ENCODE measurements at regions not wholly inside any gene's neighbourhood (a gene's known extent, or its start where the extent isn't known, plus 50 kb on each side); places are given as distances from the start of the nearest gene placed in this dataset.
"Not testable (repeated sequence)": the region's sequence is repeated elsewhere in the genome, so short reads cannot be mapped to it uniquely, and the experiment has no call there.

DNA sequence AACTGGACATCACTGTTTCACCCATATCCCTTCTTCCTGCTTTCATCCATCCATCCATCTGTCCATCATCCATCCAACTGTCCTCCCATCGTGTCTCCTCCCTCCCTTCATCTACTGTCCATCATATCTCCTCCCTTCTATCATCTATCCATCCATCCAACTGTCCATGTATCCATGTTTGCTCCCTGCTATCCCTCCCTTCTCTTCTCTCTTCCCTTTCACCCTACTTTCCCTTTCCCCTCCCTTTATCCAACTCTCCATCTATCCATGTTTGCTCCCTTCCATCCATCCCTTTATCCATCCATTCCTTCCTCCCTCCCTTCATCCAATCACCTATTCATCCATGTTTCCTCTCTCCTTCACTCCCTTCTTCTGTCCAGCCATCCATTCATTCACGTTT is 92.6 kb upstream of the CTBP2 start:
- H3K4me3 ChIP-seq (ENCODE audit: control insufficient read depth, low read depth, low read length), result no peak overlapping the region
- DNase-seq (ENCODE audit: low read depth), result no peak
- TF ChIP-seq, protein P1, sequence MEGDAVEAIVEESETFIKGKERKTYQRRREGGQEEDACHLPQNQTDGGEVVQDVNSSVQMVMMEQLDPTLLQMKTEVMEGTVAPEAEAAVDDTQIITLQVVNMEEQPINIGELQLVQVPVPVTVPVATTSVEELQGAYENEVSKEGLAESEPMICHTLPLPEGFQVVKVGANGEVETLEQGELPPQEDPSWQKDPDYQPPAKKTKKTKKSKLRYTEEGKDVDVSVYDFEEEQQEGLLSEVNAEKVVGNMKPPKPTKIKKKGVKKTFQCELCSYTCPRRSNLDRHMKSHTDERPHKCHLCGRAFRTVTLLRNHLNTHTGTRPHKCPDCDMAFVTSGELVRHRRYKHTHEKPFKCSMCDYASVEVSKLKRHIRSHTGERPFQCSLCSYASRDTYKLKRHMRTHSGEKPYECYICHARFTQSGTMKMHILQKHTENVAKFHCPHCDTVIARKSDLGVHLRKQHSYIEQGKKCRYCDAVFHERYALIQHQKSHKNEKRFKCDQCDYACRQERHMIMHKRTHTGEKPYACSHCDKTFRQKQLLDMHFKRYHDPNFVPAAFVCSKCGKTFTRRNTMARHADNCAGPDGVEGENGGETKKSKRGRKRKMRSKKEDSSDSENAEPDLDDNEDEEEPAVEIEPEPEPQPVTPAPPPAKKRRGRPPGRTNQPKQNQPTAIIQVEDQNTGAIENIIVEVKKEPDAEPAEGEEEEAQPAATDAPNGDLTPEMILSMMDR (IDR thresholded peaks at IDR 0.05; ENCODE audit: control insufficient read depth, insufficient read depth, low read depth, low read length, missing control alignments), result no peak

DNA sequence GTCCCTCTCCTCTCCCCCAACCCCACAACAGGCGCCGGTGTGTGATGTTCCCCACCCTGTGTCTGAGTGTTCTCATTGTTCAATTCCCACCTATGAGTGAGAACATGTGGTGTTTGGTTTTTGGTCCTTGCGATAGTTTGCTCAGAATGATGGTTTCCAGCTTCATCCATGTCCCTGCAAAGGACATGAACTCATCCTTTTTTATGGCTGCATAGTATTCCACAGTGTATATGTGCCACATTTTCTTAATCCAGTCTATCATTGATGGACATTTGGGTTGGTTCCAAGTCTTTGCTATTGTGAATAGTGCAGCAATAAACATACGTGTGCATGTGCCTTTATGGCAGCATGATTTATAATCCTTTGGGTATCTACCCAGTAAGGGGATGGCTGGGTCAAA is 90.5 kb upstream of the CTBP2 start:
- not testable (repeated sequence) for DNase-seq (ENCODE audit: low read depth); H3K4me3 ChIP-seq (ENCODE audit: control insufficient read depth, low read depth, low read length)

DNA sequence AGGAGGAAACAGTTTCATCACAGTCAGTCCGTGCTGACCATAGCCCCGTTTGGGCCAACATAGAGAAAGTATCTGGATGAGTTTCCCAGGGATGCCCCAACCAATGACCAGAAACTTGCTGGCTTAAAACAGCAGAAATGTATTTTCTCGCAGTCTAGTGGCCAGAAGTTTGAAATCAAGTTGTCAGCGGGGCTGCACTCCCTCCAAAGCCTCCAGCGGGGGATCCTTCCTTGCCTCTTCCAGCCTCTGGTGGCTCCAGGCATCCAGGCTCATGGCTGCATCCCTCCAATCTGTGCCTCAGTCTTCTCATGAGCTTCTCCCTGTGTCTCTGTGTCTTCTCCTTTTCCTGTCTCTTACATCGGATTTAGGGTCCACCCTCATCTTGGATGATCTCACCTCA is 89.6 kb upstream of the CTBP2 start:
- H3K4me3 ChIP-seq (ENCODE audit: control insufficient read depth, low read depth, low read length), result no peak overlapping the region
- TF ChIP-seq, protein P1 (IDR thresholded peaks at IDR 0.05; ENCODE audit: control insufficient read depth, insufficient read depth, low read depth, low read length, missing control alignments), result no peak
- DNase-seq (ENCODE audit: low read depth), result no peak

DNA sequence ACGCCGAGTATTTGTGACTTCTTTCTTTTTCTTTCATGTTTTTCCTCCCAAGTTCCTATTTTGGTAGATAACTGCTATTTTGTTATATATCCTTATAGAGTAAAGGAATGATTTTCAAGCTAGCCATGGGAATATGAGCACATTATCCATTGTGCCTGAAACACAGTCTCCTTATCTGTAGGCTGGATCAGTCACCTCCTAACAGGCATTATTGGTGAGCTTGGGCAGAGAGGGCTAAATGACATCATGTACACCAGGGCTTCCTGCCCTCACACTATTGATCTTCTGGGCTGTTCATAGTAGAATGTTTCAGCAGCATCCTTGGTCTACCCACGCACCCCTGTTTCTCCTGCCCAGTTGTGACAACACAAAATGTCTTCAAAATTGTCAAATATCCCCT is 88.1 kb upstream of the CTBP2 start:
- no peak overlapping the region for H3K4me3 ChIP-seq (ENCODE audit: control insufficient read depth, low read depth, low read length)
- TF ChIP-seq, protein P1 (IDR thresholded peaks at IDR 0.05; ENCODE audit: control insufficient read depth, insufficient read depth, low read depth, low read length, missing control alignments), result no peak
- no peak for DNase-seq (ENCODE audit: low read depth)

DNA sequence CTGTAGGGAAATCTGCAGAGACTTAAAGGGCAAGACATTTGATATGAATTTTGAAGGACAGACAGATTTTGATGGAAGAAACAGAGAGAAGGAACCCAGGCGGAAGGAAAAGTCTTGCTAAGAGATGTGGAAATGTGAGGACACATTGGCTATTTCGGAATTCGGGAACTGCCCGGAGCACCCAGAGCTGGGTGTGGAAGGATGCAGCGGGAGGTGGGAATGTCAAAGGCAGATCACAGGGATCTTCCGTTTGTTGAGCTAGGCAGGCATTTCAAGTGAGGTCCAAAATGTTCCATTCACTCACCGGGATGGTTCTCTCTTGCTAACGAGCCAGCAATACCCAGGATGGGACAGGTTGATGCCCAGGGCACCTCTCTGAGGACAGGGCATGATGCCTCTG is 87.2 kb upstream of the CTBP2 start:
- TF ChIP-seq, protein P1 (IDR thresholded peaks at IDR 0.05; ENCODE audit: control insufficient read depth, insufficient read depth, low read depth, low read length, missing control alignments), result no peak
- no peak for DNase-seq (ENCODE audit: low read depth)
- H3K4me3 ChIP-seq (ENCODE audit: control insufficient read depth, low read depth, low read length), result no peak overlapping the region

DNA sequence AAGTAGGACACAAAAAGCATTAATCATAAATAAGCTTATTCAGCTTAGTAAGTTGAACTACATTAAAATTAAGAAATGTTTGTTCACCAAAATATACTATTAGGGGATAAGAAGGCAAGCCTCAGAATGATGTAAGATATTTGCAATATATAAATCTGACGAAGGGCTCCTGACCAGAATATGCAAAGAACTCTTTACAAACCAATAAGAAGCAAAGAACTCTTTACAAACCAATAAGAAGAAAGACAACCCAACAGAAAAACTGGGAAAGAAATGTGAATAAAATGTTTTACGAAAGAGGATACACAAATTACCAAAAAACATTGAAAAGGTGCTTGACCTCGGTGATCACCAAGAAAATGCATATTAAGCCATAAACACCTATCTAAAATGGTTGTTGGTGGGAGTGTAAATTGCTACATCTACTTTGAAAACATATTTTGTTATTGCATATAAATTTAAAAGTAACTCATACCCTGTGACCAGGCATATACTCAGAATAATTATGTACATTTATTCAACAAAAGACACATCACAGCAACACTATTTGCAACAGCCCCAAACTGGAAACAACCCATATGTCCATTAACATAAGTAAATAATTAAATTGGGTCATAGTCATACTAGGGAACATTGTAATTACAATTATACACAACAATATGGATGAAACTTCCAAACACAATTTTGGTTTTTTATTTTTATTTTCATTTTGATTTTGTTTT is 83.3 kb upstream of the CTBP2 start:
- TF ChIP-seq, protein P1 (IDR thresholded peaks at IDR 0.05; ENCODE audit: control insufficient read depth, insufficient read depth, low read depth, low read length, missing control alignments), result no peak
- no peak for DNase-seq (ENCODE audit: low read depth)
- H3K4me3 ChIP-seq (ENCODE audit: control insufficient read depth, low read depth, low read length), result no peak overlapping the region

DNA sequence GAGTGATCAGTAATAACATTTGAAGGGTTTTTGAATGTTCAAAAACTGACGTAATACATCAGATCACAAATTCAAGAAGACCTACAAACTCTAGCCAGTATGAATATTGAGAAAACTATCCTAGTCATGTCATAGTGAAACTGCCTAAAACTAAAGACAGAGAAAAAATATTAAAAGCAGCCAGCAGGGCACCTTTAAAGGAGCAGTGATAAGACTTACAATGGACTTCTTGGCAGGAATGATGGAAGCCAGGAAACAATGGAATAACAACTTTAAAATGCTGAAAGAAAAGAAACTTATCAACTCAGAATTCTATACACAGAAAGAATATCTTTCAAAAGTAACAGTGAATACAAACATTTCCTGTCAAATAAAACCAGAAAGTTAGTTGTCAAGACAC is 78.3 kb upstream of the CTBP2 start:
- no peak for DNase-seq (ENCODE audit: low read depth)
- TF ChIP-seq, protein P1 (IDR thresholded peaks at IDR 0.05; ENCODE audit: control insufficient read depth, insufficient read depth, low read depth, low read length, missing control alignments), result no peak

More for the DNA sequence above, 78.3 kb upstream of the CTBP2 start:
- H3K4me3 ChIP-seq (ENCODE audit: control insufficient read depth, low read depth, low read length), result no peak overlapping the region

Measured in AG09309 (cell line).